HEK293T (cell line): ENCODE measurements at regions not wholly inside any gene's neighbourhood (a gene's known extent, or its start where the extent isn't known, plus 50 kb on each side); places are given as distances from the start of the nearest gene placed in this dataset.

Source experiments
- CTCF ChIA-PET: fragments of 350-600 bp; formaldehyde crosslinking; extraction: SDS; loops from one replicate; lab custom pipeline; 2021; ENCODE audit warnings: antibody characterized with exemption, inconsistent platforms; lab: Yijun Ruan, JAX
- POLR2A ChIA-PET: fragments of 350-600 bp; formaldehyde crosslinking; extraction: SDS; loops from one replicate; lab custom pipeline; 2020; ENCODE audit warnings: antibody characterized with exemption, inconsistent platforms; lab: Yijun Ruan, JAX
- DNase-seq: peaks from one replicate; pipeline ENCODE4 v3.0.0; 2012; ENCODE audit warnings: mixed read lengths; ENCODE audit errors: extremely low spot score
- ARNT ChIP-seq: fragments of 450-650 bp; IDR thresholded peaks from 2 replicates; pipeline ENCODE4 v1.6.1; 2017; ENCODE audit warnings: mild to moderate bottlenecking
- BHLHE40 ChIP-seq: fragments of 450-650 bp; IDR thresholded peaks from 2 replicates; pipeline ENCODE4 v1.6.1; 2016; ENCODE audit warnings: mild to moderate bottlenecking, moderate library complexity, borderline replicate concordance
- CTBP1 ChIP-seq: fragments of 450-650 bp; IDR thresholded peaks from 2 replicates; pipeline ENCODE4 v1.6.1; 2016; ENCODE audit warnings: borderline replicate concordance
- ELF4 ChIP-seq: fragments of 450-650 bp; IDR thresholded peaks from 2 replicates; pipeline ENCODE4 v1.6.1; 2017; ENCODE audit warnings: antibody characterized with exemption
- FOXA1 ChIP-seq: fragments of 450-650 bp; IDR thresholded peaks from 2 replicates; pipeline ENCODE4 v1.6.1; 2016; ENCODE audit warnings: mild to moderate bottlenecking
- FOXK2 ChIP-seq: fragments of 450-650 bp; IDR thresholded peaks from 2 replicates; pipeline ENCODE4 v1.6.1; 2016; ENCODE audit warnings: mild to moderate bottlenecking
- FOXM1 ChIP-seq: fragments of 450-650 bp; IDR thresholded peaks from 2 replicates; pipeline ENCODE4 v1.6.1; 2017; ENCODE audit warnings: mild to moderate bottlenecking, borderline replicate concordance
- HDGF ChIP-seq: fragments of 450-650 bp; IDR thresholded peaks from 2 replicates; pipeline ENCODE4 v1.6.1; 2017; ENCODE audit warnings: antibody characterized with exemption, borderline replicate concordance
- L3MBTL2 ChIP-seq: fragments of 450-650 bp; conservative IDR thresholded peaks from 2 replicates; pipeline ENCODE4 v1.6.1; 2016; ENCODE audit warnings: mild to moderate bottlenecking
- LEF1 ChIP-seq: fragments of 450-650 bp; IDR thresholded peaks from 2 replicates; pipeline ENCODE4 v1.6.1; 2017; ENCODE audit warnings: mild to moderate bottlenecking, borderline replicate concordance
- NFRKB ChIP-seq: fragments of 450-650 bp; IDR thresholded peaks from 2 replicates; pipeline ENCODE4 v1.6.1; 2016; ENCODE audit warnings: mild to moderate bottlenecking, moderate library complexity
- PKNOX1 ChIP-seq: fragments of 450-650 bp; IDR thresholded peaks from 2 replicates; pipeline ENCODE4 v1.6.1; 2016
- SP1 ChIP-seq: fragments of 450-650 bp; IDR thresholded peaks from 2 replicates; pipeline ENCODE4 v1.6.1; 2017
- SUZ12 ChIP-seq: fragments of 450-650 bp; IDR thresholded peaks from 2 replicates; pipeline ENCODE4 v1.6.1; 2016; ENCODE audit warnings: mild to moderate bottlenecking
- TARDBP ChIP-seq: fragments of 450-650 bp; IDR thresholded peaks from 2 replicates; pipeline ENCODE4 v1.6.1; 2016
- ZNF384 ChIP-seq: fragments of 450-650 bp; IDR thresholded peaks from 2 replicates; pipeline ENCODE4 v1.6.1; 2016

GRCh38 chr10:9615189-9615588 is 1402.5 kb upstream of the CELF2 start:
- no peak for DNase-seq
- POLR2A ChIA-PET, result no interaction called here
- CTCF ChIA-PET, result no interaction called here
- TF ChIP-seq HDGF, result no peak
- TF ChIP-seq FOXM1, result no peak
- TF ChIP-seq FOXK2, result no peak
- TF ChIP-seq ELF4, result no peak
- TF ChIP-seq ZNF384, result no peak
- no peak for TF ChIP-seq BHLHE40
- no peak for TF ChIP-seq LEF1
- TF ChIP-seq SUZ12, result no peak
- no peak for TF ChIP-seq CTBP1
- no peak for TF ChIP-seq TARDBP
- no peak for TF ChIP-seq L3MBTL2
- TF ChIP-seq PKNOX1, result no peak
- no peak for TF ChIP-seq SP1
- TF ChIP-seq NFRKB, result no peak

GRCh38 chr10:9621216-9621615 is 1396.5 kb upstream of the CELF2 start:
- no peak for DNase-seq
- ChIA-PET CTCF (no interaction called here), POLR2A (no interaction called here)
- TF ChIP-seq L3MBTL2 (no peak), BHLHE40 (no peak), TARDBP (no peak), FOXK2 (no peak), NFRKB (no peak), ARNT (no peak), FOXA1 (no peak), LEF1 (no peak), FOXM1 (no peak), SUZ12 (no peak), PKNOX1 (no peak), SP1 (no peak)

- no peak for DNase-seq
- TF ChIP-seq FOXM1, result no peak
- TF ChIP-seq PKNOX1, result no peak
- TF ChIP-seq ELF4, result no peak
- TF ChIP-seq SUZ12, result no peak
- no peak for TF ChIP-seq TARDBP
- no peak for TF ChIP-seq LEF1
- no peak for TF ChIP-seq HDGF
- TF ChIP-seq ARNT, result no peak
- TF ChIP-seq NFRKB, result no peak
- no peak for TF ChIP-seq SP1
- TF ChIP-seq FOXK2, result no peak
- POLR2A ChIA-PET, result no interaction called here
- CTCF ChIA-PET, result no interaction called here
Measured at GRCh38 chr10:9625304-9625703, 1392.4 kb upstream of the CELF2 start.

- no peak for DNase-seq
- POLR2A ChIA-PET, result no interaction called here
- CTCF ChIA-PET, result interaction anchor here (0.6 kb wide), 1 partner anchor 115 kb away, joined by 4 read pairs; no protein-coding TSS in a partner anchor
- TF ChIP-seq FOXM1 (no peak), LEF1 (no peak), ZNF384 (no peak), ELF4 (no peak), NFRKB (no peak), SP1 (no peak), HDGF (no peak)
Measured at GRCh38 chr10:9634466-9634865, 1383.2 kb upstream of the CELF2 start.

GRCh38 chr10:9635691-9636090 is 1382.0 kb upstream of the CELF2 start:
- TF ChIP-seq SUZ12 (no peak), FOXM1 (no peak)
- DNase-seq, result no peak
- POLR2A ChIA-PET, result no interaction called here
- CTCF ChIA-PET, result no interaction called here

- CTCF ChIA-PET, result no interaction called here
- POLR2A ChIA-PET, result no interaction called here
- no peak for TF ChIP-seq ZNF384
- TF ChIP-seq NFRKB, result no peak
- TF ChIP-seq L3MBTL2, result no peak
- no peak for DNase-seq
Measured at GRCh38 chr10:9636216-9636615, 1381.5 kb upstream of the CELF2 start.

- DNase-seq, result no peak
- POLR2A ChIA-PET, result no interaction called here
- TF ChIP-seq ARNT (no peak), SUZ12 (no peak), FOXA1 (no peak), LEF1 (no peak), ZNF384 (no peak), ELF4 (no peak), FOXK2 (no peak), L3MBTL2 (no peak), TARDBP (no peak), SP1 (no peak), HDGF (no peak), FOXM1 (no peak), NFRKB (no peak), PKNOX1 (no peak), CTBP1 (no peak), BHLHE40 (no peak)
- CTCF ChIA-PET, result no interaction called here
Measured at GRCh38 chr10:9643782-9644181, 1373.9 kb upstream of the CELF2 start.
